HG03097 (cell line): ENCODE measurements at regions not wholly inside any gene's neighbourhood (a gene's known extent, or its start where the extent isn't known, plus 50 kb on each side); places are given as distances from the start of the nearest gene placed in this dataset.

Source experiments
- ATAC-seq: cut with Tn5 transposase; IDR thresholded peaks from one replicate; pipeline ENCODE4 v1.9.1; 2021; ENCODE audit not compliant: unreplicated experiment, low FRiP score

DNA sequence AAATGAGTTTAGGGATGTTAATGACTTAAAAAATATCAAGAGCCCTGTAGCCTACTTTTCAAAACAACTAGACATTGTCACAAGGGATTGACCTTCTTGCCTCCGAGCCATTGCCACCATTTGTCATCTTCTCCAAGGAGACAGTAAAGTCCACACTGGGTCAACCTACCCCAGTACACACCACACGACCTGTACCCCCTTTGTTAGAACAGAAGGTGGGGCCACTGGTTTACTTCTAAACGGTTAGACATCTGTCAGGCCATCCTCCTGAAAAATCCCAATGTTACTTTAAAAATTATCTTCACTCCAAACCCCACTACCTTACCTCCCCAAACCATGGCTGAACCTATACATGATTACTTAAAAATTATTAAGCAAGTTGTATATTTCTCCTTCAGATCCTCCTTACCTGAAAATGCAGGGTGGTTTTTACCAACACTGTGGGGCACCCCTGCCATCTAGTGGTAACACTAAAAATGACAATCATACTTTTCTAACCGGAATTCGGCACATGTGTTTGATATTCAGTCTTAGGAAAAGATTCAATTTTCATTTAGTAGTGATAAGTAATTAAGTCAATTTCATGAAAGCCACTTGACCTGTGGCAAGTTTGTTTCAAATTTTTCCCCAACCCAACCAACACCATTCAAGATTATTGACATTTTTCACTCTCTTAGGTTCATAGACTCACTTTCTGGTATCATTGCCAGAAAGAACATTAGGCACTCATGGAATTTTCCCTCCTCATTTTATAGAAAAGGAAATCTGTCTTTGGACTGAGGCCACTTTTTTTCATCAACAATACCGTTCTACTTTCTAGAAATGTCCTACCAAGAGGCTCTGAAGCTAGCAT, 265.3 kb upstream of the PKDCC start:
- ATAC-seq = peak; percentile 52

DNA sequence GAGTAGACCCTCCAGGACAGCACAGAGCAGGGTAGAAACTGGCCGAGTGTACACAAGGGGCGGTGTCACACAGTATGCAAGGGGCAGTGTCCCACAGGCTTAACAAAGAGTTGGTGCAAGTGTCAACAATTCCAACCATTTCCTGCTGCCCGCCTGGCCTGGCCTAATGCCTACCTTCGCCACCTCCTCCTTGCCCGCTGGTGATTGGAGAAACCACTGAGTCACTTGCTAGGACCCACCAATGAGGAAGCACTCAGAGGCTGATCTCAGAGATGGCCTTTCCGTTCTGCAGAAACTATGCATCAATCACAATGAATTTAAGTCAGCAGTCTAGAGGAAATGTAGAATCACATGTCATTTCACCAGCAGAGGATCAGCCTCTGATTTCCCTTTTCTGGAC, 263.3 kb upstream of the PKDCC start:
- no peak for ATAC-seq

DNA sequence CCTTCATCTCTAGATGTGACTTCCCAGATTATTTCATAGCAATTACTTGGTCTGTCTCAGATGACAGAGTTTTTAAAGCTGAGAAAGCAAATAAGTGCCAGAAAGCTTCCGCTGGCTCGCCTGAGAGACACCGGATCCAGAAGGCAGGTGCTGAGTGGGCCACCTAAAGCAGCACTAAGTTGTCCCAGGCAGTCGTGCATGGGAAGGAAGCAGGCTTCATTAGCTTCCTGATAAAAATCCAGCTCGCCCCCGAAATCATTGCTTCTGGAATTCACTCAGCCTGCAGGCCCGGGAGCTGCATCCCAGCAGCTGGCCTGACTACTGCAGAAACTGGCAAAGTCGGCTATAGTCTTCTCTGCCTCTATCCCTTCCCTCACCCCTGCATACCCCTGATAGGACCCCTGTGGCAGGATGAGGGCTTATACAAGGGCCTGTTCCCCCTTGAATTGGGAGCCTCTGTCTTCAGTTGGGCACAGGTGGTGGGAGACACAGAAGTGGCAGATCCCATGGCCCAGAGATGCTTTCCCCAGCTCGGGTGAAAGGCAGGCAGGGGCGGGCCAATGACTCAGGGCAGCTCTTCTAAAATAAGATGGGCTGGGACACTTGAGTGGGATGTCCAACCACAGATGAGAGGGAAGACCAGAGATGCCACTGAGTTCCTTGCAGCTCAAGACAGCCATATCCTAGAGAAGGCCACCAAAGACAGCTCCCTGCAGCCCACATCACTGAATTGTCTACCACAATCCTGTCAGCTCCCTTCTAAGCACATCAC, 262.4 kb upstream of the PKDCC start:
- ATAC-seq = no peak

DNA sequence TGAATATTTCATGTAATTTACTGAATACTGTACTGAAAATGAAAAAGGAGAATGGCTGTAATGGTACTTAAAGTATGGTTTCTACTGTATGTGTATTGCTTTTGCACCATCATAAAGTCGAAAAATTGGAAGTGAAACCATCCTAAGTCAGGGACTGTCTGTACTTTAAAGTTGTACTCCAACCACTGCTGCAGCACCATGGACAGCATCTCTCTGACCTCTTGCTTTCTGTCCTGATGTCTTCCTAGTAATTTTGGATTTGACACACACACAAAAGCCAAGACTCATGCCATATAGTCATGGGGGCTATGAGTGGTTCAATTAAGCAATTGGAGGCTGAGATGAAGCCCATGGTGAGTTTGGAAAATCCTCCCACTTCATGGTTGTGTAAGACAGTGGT, 256.3 kb upstream of the PKDCC start:
- ATAC-seq = no peak

DNA sequence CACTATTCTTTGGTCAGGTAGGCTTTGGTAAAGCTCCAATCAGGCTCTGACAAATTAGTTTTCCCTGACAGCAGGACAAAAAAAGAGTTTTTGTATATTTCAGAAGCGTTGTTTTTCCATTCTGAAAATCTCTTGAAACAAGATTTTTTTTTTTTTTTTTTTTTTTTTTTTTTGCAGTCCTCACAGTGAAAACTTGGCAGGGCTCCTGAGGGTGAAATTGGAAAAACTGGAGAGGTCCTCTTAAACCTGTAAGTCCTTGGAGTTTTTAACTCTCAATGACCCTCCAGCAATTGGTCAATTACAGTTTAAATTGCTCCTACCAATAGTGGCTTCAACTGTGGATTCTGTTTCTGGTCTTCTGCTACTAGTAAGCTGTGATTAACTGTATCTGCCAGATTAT, 244.5 kb upstream of the PKDCC start:
- no peak for ATAC-seq

DNA sequence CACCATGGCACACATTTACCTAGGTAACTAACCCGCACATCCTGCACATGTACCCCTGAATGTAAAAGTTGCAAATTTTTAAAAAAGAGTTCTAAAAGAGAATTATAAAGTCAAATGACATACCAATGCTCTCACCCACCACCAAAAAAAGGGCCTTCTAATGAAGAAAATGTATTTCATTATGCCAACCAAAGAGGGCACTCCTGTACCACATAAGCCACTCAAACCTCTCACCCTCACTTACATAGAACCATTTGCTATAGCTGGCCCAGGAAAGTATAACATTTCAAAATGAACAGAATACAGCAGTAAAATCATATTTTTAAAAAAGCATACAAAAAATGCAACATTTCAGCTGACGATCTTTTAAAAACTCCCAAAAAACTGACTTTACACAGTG, 241.5 kb upstream of the PKDCC start:
- no peak for ATAC-seq

DNA sequence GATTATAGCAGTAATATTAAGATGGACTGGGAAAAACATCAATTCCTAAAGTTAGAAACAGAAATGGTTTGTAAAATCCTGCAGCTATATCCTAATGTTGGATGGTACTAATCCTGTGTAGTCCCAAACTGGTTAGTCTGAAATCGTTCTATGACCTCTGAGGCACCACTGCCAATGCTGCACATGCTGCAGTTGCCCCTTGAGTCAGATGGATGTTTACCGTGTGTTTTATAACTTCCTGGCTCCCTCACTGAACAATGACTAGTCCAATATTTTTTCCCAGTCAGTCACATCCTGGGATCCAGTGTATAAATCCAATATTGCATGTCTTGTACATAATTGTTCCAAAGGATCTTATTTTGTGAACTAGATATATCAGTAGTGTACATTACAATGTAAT, 226.7 kb upstream of the PKDCC start:
- no peak for ATAC-seq

DNA sequence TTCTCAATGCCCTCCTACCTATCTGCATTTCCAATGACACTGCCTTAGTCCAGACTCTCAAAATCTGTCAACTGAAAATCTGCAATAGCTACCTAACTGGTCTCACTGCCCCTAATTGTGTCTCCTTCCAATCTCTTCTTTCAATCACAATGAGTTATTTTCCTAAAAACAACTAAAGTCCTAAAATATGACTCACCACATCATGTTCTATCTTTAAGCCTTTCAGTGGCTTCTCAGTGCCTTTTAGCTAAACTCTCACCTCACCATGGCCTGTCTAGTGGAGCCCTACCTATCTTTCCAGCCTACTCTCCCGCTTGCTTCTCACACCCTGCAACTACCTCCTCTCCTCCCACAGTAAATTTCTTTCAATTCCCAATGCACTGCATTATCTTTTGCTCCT, 220.9 kb upstream of the PKDCC start:
- no peak for ATAC-seq

DNA sequence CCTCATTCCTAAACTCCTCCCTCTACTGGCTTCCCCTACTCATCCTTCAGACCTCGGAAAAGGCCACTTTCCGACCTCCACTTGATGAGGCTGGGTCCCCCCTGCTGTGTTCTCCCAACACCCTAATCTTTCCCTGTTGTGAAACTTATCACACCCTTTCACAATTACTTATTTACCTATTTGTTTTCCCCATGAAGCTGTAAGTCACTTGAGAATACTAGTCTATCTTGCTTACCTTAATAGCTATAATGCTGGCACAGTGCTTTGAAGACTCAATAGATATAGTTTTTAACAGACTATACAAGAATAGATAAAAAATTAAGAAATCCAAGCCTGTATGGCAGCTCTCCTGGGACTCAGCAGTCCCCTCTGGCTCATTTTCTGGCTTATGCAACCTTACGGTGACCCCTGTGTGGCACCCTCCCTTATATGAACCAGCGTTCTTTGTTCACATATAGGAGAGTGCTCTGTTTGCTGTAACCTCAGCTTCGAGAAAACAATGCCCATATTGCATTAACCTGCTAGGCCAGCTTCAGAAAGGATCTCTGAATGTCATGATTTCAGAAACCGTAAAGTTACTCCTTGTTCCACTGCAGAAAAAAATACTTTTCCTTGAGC, 220.4 kb upstream of the PKDCC start:
- no peak for ATAC-seq

DNA sequence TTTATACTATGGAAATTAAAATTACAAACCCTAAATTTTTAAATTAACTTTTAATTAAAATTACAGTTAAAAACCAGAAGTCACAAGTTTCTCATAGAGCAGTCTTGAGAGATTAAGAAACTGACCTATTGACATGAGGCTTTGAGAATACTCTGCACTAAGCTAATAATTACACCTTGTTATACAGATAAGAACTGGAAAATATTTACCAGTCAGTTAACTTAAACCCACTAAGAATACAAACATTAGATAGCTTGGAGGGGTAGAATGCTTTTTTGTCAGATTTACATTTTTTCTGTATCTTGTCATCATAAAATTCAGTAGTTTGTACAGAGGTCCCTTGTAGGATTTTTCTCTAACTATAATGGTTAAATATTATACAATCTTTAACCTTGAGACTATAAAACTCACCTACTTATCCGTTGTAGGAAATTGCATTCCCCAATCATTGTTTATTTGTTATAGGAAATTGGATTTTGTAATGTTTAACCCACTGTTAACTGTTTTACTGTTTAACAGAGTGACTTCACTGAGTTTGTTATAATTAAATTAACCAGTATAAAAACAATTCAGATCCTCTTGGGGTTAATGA, 219.7 kb upstream of the PKDCC start:
- no peak for ATAC-seq

DNA sequence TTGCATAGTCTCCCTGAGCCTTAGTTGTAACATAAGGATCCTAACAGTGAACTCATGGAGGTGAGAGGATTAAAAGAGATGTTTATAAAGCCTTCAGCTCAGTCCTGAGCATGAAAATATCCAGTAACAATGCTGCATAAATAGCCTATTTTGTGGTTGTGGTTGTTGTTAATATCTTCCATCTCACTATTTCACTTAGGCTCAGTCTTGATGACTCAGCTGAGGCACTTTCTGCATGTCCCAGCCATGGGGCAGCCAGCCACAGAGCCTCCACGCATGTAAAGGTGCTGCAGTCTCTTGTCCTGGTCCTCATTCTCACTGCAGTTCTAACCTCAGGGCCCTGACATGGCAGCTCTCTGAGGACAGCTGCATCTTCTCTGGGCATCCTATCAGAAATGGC, 218.8 kb upstream of the PKDCC start:
- ATAC-seq = no peak

DNA sequence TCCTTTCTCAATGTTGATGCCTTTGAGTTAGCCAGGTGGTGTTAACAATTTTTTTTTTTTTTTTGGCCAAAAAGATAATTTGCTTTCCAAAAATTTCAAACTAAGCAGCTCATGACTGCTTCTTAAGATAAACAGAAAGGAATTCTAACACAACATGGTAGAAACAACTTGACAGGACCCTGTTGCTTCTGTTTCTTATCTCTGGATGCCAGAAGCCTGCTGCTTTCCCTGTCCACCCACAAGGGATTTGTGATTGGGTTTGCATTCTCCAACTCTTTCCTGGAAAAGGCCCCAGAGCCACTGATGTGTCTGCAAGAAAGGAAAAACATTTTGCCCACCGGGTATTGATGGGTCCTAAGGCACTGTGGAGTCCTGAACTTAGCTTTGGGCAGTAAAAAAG, 217.2 kb upstream of the PKDCC start:
- ATAC-seq = no peak

DNA sequence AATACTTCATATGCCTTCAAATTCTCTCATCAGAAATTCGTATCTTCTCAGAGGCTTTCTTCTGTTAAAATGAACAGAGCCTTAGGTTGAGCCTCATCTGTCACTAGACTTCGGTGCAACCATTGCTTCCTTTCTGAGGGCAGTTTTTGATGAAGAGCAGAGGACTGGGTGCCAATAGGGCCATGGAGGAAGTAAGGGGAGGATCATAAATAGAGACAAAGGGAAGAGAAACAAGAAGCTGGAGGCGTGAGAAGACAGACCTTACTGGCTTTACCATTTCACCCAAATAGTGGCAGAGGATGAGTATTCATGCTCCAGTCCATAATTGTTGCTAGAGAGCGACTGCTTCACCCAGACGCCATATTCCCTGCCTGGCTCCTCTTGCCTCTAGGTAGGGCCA, 215.6 kb upstream of the PKDCC start:
- no peak for ATAC-seq

DNA sequence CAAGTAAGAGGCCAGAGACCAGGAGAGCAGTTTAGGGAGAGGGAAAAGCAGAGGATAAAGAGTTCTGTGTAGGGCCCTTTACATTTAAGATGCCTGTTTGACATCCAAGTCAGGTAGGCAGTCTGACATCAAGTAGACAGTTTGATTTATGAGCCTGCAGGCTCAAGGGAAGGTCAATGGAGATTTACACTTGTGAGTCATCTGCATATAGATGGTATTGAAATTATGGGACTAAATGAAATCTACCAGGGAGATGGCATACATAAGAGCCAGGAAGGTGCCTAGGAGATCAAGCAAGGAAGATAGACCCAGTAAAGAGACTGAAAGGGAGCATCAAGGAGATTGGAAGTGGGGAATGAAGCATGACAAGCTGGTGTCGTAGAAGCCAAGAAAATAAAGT, 212.4 kb upstream of the PKDCC start:
- ATAC-seq = no peak

DNA sequence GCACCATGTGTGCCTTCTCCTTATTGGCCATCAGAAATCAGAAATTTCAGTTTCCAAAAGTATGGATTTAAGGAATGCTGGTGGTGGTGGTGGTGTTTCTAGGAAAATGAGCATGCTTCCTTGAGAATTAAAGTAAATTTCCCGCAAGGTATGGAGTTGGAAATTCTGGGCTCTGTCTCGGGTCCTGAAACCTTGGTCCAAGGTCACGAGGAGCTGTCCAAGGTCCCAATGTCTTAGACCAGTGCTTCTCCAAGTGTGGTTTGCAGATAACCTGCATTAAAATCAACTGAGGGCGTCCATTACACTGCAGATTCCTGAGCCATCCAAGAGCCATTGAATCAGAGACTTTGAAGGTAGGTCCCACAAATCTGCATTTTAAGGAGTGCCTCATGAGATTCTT, 210.9 kb upstream of the PKDCC start:
- ATAC-seq = no peak

DNA sequence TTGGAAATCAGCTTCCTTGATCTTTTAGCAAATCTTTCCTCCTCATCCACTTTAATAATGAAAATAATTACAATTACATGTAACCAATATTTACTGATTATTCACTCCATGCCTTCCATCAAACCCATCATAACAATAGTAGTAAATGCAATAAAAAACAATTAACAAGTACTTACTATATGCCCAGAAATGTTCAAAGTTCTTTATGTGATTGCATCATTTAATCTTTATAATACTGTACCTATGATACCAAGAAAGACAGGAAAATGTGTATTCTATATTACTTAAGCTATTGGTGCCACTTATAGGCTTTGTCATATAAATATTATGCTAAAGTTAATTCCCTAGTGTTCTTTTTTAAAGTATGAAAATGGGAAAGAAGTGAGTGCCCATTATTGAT, 210.2 kb upstream of the PKDCC start:
- no peak for ATAC-seq

DNA sequence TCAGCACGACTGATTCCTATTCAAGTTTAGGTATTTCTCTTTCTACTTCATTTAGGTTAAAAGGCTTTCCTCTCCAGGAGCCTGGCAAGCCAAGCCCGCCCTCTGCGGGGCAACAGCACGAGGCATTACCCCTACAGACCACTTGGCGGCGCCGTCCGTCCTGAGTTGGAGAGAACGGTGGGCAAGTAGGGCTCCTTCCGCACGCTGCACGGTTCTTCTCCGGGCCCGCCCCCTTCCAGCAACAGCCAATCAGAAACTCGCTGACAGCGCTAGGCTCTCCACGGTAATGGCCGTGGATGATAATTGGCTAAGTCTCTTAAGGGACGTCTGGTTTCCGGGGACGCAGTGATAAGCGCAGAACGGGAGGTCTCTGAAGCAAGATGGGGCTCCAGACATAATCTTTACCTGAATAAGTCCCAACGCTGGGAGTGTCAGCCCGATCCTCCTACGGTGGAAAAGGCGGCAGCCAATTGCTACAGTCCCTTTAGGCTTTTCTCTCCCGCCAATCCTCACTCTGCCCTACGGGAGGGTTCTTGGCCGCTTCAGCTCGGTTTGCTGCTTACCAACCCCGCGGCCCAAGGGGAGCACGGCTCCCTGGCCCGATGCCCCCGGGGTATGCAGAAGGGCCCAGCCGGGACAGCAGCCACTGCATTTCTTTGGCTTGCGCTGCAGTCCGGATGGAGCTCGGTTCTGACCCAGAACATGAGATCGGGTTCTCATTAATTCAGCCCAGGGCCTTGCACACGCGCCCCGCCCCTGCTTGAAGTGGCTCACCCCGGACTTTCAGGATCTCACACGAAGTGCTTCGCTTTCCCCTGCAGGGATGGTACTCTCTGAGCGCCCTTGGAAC, 206.9 kb upstream of the PKDCC start:
- peak; percentile 100 for ATAC-seq

DNA sequence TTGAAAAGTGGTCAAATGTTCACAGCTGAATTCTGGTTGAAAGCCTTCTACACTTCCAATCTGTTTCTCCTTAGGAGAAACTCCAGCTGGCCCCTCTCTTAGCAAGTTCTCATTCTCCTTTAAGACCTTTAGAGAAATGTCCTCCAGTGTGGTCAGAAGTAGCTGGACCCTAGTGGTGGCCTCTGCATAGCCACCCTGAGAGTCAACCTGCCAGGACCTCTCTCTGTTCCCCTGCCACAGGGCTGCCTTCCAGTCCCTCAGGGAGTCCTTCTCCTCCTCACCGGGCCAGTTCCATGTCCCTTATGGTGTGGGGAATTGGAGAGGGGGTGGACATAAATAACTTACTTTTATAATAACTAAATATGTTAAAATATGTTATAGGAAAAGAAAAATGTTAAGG, 200.9 kb upstream of the PKDCC start:
- no peak for ATAC-seq

DNA sequence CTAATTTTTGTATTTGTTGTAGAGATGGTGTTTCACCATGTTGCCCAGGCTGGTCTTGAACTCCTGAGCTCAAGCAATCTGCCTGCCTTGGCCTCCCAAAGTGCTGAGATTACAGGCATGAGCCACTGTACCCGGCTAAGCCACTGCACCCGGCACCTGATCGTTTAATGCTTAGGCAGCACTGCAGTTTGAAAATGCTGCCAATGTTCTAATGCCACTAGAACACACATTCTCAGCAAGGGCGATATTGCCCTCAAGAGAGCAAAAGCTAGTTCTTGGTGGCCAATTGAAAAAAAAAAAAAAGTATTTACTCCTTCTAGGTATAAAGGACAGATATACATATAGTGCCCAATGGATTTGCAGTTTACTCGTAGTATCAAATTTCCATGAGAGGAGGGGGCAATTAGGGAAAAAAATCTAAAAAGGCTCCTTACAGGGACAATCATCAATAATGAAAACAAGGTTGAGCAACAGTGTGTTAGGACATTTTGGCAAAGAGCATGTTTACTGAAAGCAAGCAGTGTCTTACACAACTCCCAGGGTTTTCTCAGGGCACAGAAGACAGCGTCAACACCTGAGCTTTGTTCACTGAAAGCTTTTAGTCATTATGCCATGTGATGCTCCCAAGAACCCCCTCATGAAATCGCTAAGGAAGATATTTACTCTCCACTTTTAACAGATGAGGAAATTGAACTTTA, 199.9 kb upstream of the PKDCC start:
- no peak for ATAC-seq

DNA sequence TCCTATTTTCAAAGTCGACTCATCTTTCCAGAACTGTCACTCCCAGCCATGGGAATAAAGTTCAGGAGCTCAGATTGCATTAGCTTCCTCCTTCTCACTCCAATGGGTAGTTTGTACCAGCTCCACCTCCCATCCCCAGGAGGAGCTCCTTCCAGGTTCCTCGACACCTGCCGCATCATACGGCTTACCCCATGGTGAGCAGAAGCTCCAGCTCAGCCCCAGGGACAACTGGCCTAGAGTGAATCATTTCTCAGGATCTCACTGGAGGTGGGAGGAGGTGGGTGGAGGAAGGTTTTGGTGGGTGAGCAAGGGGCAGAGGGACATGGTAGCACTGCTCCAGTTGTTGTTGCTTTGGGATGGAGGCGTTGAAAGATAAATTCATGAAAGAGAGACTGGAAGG, 196.3 kb upstream of the PKDCC start:
- ATAC-seq = no peak
